Ovary (tissue), 7 donors: ENCODE measurements at regions not wholly inside any gene's neighbourhood (a gene's known extent, or its start where the extent isn't known, plus 50 kb on each side); places are given as distances from the start of the nearest gene placed in this dataset.

Source experiments
- DNase-seq, 5 donors: peaks; one replicate each; pipeline ENCODE4 v3.0.0-alpha.2; 2019 to 2020
- H3K27ac ChIP-seq, 2 donors: fragments of 200-600 bp; one replicate each; pipeline versions ENCODE4 v1.5.1 to v1.8.0; 2019 to 2022
- H3K27me3 ChIP-seq: fragments of 200-600 bp; one replicate; pipeline ENCODE4 v1.8.0; 2022
- H3K36me3 ChIP-seq: fragments of 200-600 bp; sonication (generic); one replicate; pipeline ENCODE4 v1.5.1; 2019
- H3K4me1 ChIP-seq: one replicate; pipeline ENCODE4 v1.8.1; 2013; ENCODE audit warnings: mild to moderate bottlenecking, moderate library complexity; ENCODE audit not compliant: insufficient read depth
- H3K4me3 ChIP-seq: fragments of 200-600 bp; sonication (generic); one replicate; pipeline ENCODE4 v1.5.1; 2017
- H3K9me3 ChIP-seq, 2 donors: fragments of 200-600 bp in 1 of 2; sonication (generic) in 1 of 2; one replicate each; pipeline versions ENCODE4 v1.5.1 to v1.8.1; 2013 to 2019; ENCODE audit warnings: mild to moderate bottlenecking in 1 of 2, moderate library complexity in 1 of 2
- EP300 ChIP-seq: sonication (generic); formaldehyde crosslinking; IDR thresholded peaks from one replicate; pipeline ENCODE4 v1.6.1; 2017; ENCODE audit warnings: antibody characterized with exemption
- POLR2A ChIP-seq: fragments of 450-650 bp; IDR thresholded peaks from one replicate; pipeline ENCODE4 v1.6.1; 2017; ENCODE audit warnings: antibody characterized with exemption, mild to moderate bottlenecking, moderate library complexity
- WGBS, 3 donors: extraction: QIAGEN DNeasy Blood & Tissue Kit in 1 of 3; methylation state at CpG; one replicate each; pipeline versions ENCODE4 v1.1.5 to v1.1.7; 2013 to 2017; 5-methylcytosine and 5-hydroxymethylcytosine counted together
- intact Hi-C, 4 donors: fragments of 100-400 bp; cut with DNase I; formaldehyde crosslinking; loops; one replicate each; pipeline versions ENCODE4 v1.11.0 to v1.15.1; 2022 to 2023
- TF ChIP-seq, protein P1 (sequence below), 3 donors: fragments of 450-650 bp in 2 of 3; fragments of 200-600 bp in 1 of 3; IDR thresholded peaks; one replicate each; pipeline versions ENCODE4 v1.5.1 to v1.8.0; 2016 to 2022; ENCODE audit warnings: antibody characterized with exemption in 3 of 3, mild to moderate bottlenecking in 1 of 3
- donor health status: DM: no; HTN: no; CAD: no; lungs with moderate emphysema.
- donor health status: DM: no; HTN: no; CAD: no.
- donor health status: Bipolar disorder and iron deficiency.
- donor health status: DM: no; HTN: no; CAD: no.
- donor health status: DM: yes; HTN: yes; CAD: no.

DNA sequence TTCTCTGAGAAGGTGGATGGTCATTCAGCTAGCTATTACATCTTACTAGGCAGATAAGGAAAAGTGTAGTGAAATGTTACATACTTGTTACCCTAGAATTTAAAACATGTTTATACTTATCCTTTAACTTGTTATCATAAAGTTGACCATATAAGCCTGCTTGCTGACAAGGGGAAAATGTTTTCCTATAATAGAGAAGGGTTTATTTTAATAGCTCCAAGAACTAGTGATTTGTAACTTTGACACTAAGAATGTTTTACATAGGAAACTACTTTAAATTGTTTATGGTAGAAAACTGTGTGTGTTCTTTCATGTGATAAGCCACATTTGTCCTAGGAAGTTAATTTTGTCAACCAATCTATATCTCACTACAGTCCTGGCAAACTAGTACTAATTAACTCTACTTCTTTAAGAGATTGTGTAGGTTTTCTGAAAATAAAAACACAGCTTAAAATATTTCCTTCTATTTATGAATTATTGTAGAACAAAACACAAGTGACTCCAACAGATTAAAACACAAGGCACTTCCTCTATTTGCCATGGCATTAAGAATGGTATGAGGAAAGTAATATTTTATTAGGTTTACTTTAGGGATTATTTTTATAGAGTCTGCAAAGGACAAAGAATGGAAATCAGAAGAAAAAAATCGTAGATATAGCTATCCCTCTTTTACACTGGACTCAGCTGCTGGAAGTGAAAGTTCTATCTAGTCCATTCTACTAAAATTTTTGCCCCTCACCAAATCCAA is 233.3 kb upstream of the NBEA start:
- Histone ChIP-seq H3K4me3 (no peak overlapping the region), H3K9me3 (no peaks in the 10 kb centered on the region), H3K27ac (no peak overlapping the region), H3K27me3 (no peaks in the 10 kb centered on the region), H3K36me3 (no peaks in the 10 kb centered on the region), H3K4me1 (no peaks in the 10 kb centered on the region)
- 22 to 50% (median 28%) methylated on average over 1 of the region's 1 CpG for WGBS, 3 donors
- TF ChIP-seq, protein P1, sequence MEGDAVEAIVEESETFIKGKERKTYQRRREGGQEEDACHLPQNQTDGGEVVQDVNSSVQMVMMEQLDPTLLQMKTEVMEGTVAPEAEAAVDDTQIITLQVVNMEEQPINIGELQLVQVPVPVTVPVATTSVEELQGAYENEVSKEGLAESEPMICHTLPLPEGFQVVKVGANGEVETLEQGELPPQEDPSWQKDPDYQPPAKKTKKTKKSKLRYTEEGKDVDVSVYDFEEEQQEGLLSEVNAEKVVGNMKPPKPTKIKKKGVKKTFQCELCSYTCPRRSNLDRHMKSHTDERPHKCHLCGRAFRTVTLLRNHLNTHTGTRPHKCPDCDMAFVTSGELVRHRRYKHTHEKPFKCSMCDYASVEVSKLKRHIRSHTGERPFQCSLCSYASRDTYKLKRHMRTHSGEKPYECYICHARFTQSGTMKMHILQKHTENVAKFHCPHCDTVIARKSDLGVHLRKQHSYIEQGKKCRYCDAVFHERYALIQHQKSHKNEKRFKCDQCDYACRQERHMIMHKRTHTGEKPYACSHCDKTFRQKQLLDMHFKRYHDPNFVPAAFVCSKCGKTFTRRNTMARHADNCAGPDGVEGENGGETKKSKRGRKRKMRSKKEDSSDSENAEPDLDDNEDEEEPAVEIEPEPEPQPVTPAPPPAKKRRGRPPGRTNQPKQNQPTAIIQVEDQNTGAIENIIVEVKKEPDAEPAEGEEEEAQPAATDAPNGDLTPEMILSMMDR (IDR thresholded peaks at IDR 0.05): no peak
- TF ChIP-seq EP300 (no peak), POLR2A (no peak)
- no peak for DNase-seq
- intact Hi-C loops: no loop called here

DNA sequence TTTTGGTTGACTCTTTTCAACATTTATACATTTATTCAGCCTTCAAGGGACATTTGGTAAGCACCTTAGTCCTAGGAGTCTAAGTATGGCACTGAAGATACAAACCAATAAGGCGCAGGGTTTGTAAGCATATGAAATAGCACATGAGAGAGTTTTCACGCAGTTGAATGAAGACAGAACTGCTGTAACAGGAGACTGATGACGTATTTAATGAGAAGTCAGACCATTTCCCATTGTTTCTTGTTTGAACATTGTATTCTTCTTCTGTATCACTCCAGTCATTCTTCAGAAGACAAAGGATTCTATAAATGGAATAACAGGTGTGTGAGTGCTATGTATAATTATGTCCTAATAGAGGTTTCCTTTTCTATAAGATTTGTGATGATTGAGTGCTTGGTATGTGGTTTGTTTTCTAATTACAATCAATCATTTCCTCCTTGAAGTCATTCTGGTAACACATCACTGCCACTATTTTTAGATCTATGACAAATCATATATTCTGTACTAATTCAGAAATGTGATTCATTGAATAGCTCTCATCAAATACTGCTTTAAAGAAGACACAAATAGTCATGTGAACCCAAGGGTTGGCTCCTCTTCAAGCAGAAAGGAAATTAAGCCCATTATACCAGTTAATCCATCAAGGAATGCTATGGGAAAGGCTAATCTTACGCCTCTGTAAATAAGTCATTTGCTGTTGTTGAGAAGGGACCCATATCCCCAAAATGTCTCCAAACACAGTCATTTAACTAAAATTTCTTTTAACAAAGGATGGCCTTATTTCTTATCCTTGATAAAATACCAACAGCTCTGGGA is 222.8 kb upstream of the NBEA start:
- Histone ChIP-seq H3K9me3 (no peaks in the 10 kb centered on the region), H3K4me1 (peaks cover 2% of the 10 kb centered on the region), H3K27ac (no peak overlapping the region), H3K27me3 (no peaks in the 10 kb centered on the region), H3K36me3 (no peaks in the 10 kb centered on the region), H3K4me3 (no peak overlapping the region)
- intact Hi-C loops: no loop called here
- DNase-seq: no peak
- TF ChIP-seq, protein P1 (IDR thresholded peaks at IDR 0.05): no peak
- TF ChIP-seq POLR2A (no peak), EP300 (no peak)
- 91 to 97% (median 94%) methylated on average over 4 of the region's 4 CpGs for WGBS, 3 donors

DNA sequence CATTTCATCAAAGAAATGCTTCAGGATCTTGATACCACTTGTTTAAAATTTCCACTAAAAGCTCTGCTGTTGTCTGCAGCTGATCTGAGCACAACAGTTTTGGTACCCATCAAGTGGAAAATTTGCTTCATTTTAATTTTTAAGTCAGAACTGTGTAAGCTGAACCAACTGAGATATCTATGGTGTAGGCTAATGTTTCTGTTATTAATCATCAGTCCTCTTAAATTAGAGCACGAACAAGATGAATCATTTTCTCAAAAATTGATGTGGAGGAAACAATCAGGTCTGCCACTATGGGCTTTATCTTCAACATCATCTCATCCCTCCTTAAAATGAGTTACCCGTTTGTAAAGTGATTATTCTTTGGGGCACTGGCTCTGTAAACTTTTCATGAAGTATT is 221.5 kb upstream of the NBEA start:
- Histone ChIP-seq H3K4me3 (no peak overlapping the region), H3K27me3 (no peaks in the 10 kb centered on the region), H3K9me3 (no peaks in the 10 kb centered on the region), H3K27ac (no peak overlapping the region), H3K4me1 (peaks cover 2% of the 10 kb centered on the region), H3K36me3 (no peaks in the 10 kb centered on the region)
- intact Hi-C loops: no loop called here
- WGBS, 3 donors: 36 to 85% (median 73%) methylated on average over 2 of the region's 2 CpGs
- no peak for DNase-seq
- TF ChIP-seq, protein P1 (IDR thresholded peaks at IDR 0.05): no peak
- TF ChIP-seq POLR2A (no peak), EP300 (no peak)

DNA sequence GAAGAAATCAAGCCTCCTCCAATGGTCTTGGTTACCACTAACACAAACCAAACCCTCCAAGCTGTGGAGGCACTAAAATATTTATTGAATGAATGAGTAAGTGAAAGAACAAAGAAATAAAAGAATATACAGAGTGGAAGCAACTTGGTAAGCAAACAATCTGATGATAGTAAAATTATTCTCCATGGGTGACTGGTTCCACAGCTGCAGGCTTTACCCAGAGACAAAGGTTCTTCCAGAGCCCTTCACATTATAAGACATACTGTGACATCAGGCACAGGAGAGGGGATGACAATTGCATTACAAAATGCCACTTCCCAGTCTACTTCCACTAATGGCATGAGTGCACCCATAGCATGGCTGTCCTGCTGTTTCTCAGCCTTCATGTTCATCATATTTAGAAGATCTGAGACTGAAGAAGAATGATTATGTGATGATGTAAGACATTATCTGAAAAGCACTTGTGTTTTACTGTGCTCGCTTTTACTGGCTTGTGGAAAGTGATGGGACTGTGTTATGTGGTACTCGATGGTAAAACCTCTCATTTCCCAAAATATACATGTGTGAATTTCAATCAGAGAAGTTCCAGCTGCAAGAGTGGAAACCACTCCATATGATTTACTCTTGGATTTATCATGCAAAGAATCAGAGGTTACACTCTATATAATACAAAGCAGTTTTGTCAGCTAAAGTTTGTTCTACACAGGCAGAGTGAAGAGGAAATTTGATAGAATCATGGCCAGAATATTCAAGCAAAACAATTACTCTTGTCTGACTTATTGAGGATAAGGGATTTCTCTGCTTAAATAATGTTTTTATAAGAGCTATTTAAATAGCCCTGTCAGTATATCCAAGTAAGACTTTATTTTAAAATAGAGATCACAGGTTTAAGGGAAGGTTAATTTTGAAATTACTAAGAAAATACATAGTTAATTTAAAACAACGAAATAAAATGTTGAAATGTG is 220.2 kb upstream of the NBEA start:
- TF ChIP-seq EP300: no peak
- TF ChIP-seq, protein P1 (IDR thresholded peaks at IDR 0.05): no peak
- TF ChIP-seq POLR2A: no peak
- Histone ChIP-seq H3K9me3 (no peaks in the 10 kb centered on the region), H3K4me3 (no peak overlapping the region), H3K27ac (no peak overlapping the region), H3K4me1 (peaks cover 2% of the 10 kb centered on the region), H3K27me3 (no peaks in the 10 kb centered on the region), H3K36me3 (no peaks in the 10 kb centered on the region)
- DNase-seq: no peak
- 37 to 46% (median 44%) methylated on average over 3 of the region's 3 CpGs for WGBS, 3 donors
- intact Hi-C loops: no loop called here
